ENCODE measurements at regions not wholly inside any gene's neighbourhood (a gene's known extent, or its start where the extent isn't known, plus 50 kb on each side); places are given as distances from the start of the nearest gene placed in this dataset.

- TF ChIP-seq CTCF (IDR thresholded peaks at IDR 0.05) (no peak), POLR2AphosphoS5 (IDR thresholded peaks at IDR 0.05) (no peak), POLR2A (IDR thresholded peaks at IDR 0.05) (no peak)
These were observed 82.6 kb downstream of the LUZP4 start for GRCh38 chrX:115372152-115372551.
